OCI-LY1 (cell line): ENCODE measurements at regions not wholly inside any gene's neighbourhood (a gene's known extent, or its start where the extent isn't known, plus 50 kb on each side); places are given as distances from the start of the nearest gene placed in this dataset.

Source experiments
- H2AFZ ChIP-seq: fragments of 200-600 bp; sonication (generic), shearing (Covaris generic); 2 replicates; pipeline ENCODE4 v1.6.0; 2014; ENCODE audit warnings: antibody characterized with exemption, mild to moderate bottlenecking, low read length
- H3F3A ChIP-seq: fragments of 200-600 bp; sonication (generic), shearing (Covaris generic); 2 replicates; pipeline ENCODE4 v1.6.0; 2014; ENCODE audit warnings: mild to moderate bottlenecking, antibody characterized with exemption, low read length, moderate library complexity; ENCODE audit not compliant: insufficient read depth
- H3K27ac ChIP-seq: fragments of 200-600 bp; sonication (generic); 2 replicates; pipeline ENCODE4 v1.5.1; 2014; ENCODE audit warnings: low read length, mixed run types, mild to moderate bottlenecking, low read depth; ENCODE audit not compliant: poor library complexity, severe bottlenecking
- H3K27me3 ChIP-seq: fragments of 200-600 bp; sonication (generic); 2 replicates; pipeline ENCODE4 v1.6.0; 2014; ENCODE audit warnings: antibody characterized with exemption, mild to moderate bottlenecking, low read length, moderate library complexity; ENCODE audit not compliant: insufficient read depth
- H3K36me3 ChIP-seq: fragments of 200-600 bp; sonication (generic); 2 replicates; pipeline ENCODE4 v1.6.1; 2014; ENCODE audit warnings: mild to moderate bottlenecking, antibody characterized with exemption, low read length, moderate library complexity, mixed read lengths; ENCODE audit not compliant: insufficient read depth
- H3K4me1 ChIP-seq: fragments of 200-600 bp; sonication (generic); 2 replicates; pipeline ENCODE4 v1.5.1; 2014; ENCODE audit warnings: mild to moderate bottlenecking, low read length, moderate library complexity; ENCODE audit not compliant: insufficient read depth, severe bottlenecking
- H3K4me2 ChIP-seq: fragments of 200-600 bp; sonication (generic), shearing (Covaris generic); 2 replicates; pipeline ENCODE4 v1.6.1; 2014; ENCODE audit warnings: low read length
- H3K4me3 ChIP-seq: fragments of 200-600 bp; sonication (generic); 2 replicates; pipeline ENCODE4 v1.5.1; 2014; ENCODE audit warnings: low read length, low read depth, mild to moderate bottlenecking, mixed read lengths; ENCODE audit not compliant: poor library complexity, severe bottlenecking
- H3K79me2 ChIP-seq: fragments of 200-600 bp; shearing (Covaris generic); 2 replicates; pipeline ENCODE4 v1.6.1; 2016; ENCODE audit warnings: mixed run types, low read length, mixed read lengths; ENCODE audit not compliant: insufficient read depth
- H3K9ac ChIP-seq: fragments of 200-600 bp; sonication (generic), shearing (Covaris generic); 2 replicates; pipeline ENCODE4 v1.6.1; 2014; ENCODE audit warnings: mild to moderate bottlenecking, low read length, mixed read lengths
- H3K9me2 ChIP-seq: fragments of 200-600 bp; sonication (generic), shearing (Covaris generic); 2 replicates; pipeline ENCODE4 v1.6.1; 2014; ENCODE audit warnings: low read depth, mild to moderate bottlenecking, low read length, mixed read lengths
- H3K9me3 ChIP-seq: fragments of 200-600 bp; shearing (Covaris generic); 2 replicates; pipeline ENCODE4 v1.6.1; 2014; ENCODE audit warnings: low read length, mixed read lengths
- H4K20me1 ChIP-seq: fragments of 200-600 bp; sonication (generic), shearing (Covaris generic); 2 replicates; pipeline ENCODE4 v1.6.0; 2016; ENCODE audit warnings: mild to moderate bottlenecking, low read length; ENCODE audit not compliant: insufficient read depth
- EZH2 ChIP-seq: fragments of 200-600 bp; sonication (generic), shearing (Covaris generic); IDR thresholded peaks from 2 replicates; pipeline ENCODE4 v1.8.0; 2017; ENCODE audit warnings: borderline replicate concordance, mixed run types, mild to moderate bottlenecking, antibody characterized with exemption, low read length, moderate library complexity, mixed read lengths
- TF ChIP-seq, protein P1 (sequence below): fragments of 200-600 bp; sonication (generic), shearing (Covaris generic); IDR thresholded peaks from 2 replicates; pipeline ENCODE4 v1.5.1; 2017; ENCODE audit warnings: mild to moderate bottlenecking, antibody characterized with exemption, low read length, moderate library complexity, mixed read lengths

DNA sequence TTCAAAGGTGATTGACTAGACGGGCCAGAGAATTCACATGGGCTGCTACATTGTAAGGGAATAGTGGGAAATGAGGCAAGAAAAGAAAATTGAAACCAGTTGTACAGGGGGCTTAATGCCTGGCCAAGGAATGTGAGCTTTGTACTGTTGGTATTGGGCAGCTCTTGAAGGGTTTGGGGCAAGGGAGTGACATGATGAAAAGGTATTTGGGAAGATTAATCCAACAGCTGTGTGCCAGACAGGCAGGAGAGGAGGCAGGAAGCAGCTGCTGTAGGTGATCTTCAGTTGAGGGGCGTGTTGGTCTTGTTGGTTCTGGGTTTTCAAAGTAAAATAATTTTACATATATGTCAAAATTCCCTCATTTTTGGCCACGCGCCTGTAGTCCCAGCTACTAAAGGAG lies 384.5 kb upstream of the TENM3 start:
- Histone ChIP-seq H3K4me2 (no peak overlapping the region), H4K20me1 (no peaks in the 10 kb centered on the region), H3K27me3 (no peaks in the 10 kb centered on the region), H3K4me3 (no peak overlapping the region), H3K36me3 (no peaks in the 10 kb centered on the region), H2AFZ (no peak overlapping the region), H3K9me2 (no peaks in the 10 kb centered on the region), H3K79me2 (no peaks in the 10 kb centered on the region), H3K4me1 (no peaks in the 10 kb centered on the region), H3K9ac (no peak overlapping the region), H3K9me3 (no peaks in the 10 kb centered on the region), H3K27ac (no peak overlapping the region), H3F3A (no peaks in the 10 kb centered on the region)
- TF ChIP-seq EZH2 = no peak
- TF ChIP-seq, protein P1, sequence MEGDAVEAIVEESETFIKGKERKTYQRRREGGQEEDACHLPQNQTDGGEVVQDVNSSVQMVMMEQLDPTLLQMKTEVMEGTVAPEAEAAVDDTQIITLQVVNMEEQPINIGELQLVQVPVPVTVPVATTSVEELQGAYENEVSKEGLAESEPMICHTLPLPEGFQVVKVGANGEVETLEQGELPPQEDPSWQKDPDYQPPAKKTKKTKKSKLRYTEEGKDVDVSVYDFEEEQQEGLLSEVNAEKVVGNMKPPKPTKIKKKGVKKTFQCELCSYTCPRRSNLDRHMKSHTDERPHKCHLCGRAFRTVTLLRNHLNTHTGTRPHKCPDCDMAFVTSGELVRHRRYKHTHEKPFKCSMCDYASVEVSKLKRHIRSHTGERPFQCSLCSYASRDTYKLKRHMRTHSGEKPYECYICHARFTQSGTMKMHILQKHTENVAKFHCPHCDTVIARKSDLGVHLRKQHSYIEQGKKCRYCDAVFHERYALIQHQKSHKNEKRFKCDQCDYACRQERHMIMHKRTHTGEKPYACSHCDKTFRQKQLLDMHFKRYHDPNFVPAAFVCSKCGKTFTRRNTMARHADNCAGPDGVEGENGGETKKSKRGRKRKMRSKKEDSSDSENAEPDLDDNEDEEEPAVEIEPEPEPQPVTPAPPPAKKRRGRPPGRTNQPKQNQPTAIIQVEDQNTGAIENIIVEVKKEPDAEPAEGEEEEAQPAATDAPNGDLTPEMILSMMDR = no peak

DNA sequence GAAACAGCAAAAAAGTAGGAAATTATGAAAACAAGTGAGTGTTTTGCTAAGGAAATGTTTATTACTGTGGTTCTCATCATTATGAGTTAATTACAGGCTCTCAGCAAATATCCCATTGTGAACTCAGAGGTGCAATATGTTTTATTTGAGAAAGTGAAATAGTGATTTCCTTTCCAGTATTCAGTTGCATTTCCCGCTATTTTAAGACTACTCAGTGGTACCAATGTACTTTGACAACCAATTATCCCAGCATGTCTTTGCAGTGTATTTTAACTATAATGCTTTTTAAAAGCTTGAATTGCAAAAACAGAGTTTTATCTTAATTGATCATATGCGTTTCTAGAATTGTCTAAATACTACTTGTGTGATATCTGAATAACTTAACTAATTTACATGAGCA lies 383.8 kb upstream of the TENM3 start:
- Histone ChIP-seq H3K36me3 (no peaks in the 10 kb centered on the region), H2AFZ (no peak overlapping the region), H3K27me3 (no peaks in the 10 kb centered on the region), H3F3A (no peaks in the 10 kb centered on the region), H3K9me2 (no peaks in the 10 kb centered on the region), H4K20me1 (no peaks in the 10 kb centered on the region), H3K4me2 (no peak overlapping the region), H3K79me2 (no peaks in the 10 kb centered on the region), H3K9ac (no peak overlapping the region), H3K27ac (no peak overlapping the region), H3K4me1 (no peaks in the 10 kb centered on the region), H3K9me3 (no peaks in the 10 kb centered on the region), H3K4me3 (no peak overlapping the region)
- no peak for TF ChIP-seq EZH2
- TF ChIP-seq, protein P1 = no peak

DNA sequence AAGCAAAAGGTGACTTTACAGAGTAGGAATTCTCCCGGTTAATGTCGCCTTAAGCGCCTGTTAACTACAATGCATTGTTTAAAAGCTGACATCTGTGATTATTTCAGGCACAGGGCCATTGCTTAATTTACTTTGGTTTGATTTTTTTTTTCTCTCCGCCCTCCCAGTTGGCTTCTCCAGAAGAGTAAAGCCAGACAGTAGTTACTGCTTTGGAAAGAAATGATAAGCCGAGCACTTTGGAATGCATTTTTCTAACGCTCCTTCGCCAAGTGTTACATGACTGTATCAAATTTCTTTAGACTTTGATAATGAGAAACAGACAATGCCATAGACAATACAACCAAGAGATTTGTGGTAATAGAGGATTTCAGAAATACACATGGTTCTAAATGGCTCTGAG lies 383.0 kb upstream of the TENM3 start:
- TF ChIP-seq EZH2 = no peak
- TF ChIP-seq, protein P1 = no peak
- H3K9me2 ChIP-seq = no peaks in the 10 kb centered on the region
- no peaks in the 10 kb centered on the region for H3K36me3 ChIP-seq
- no peak overlapping the region for H3K4me3 ChIP-seq
- 0 out of 2 replicates have a peak, but pooled peaks cover 2% of the 10 kb centered on the region for H3K27me3 ChIP-seq
- H2AFZ ChIP-seq = no peak overlapping the region
- no peaks in the 10 kb centered on the region for H3F3A ChIP-seq
- no peaks in the 10 kb centered on the region for H3K9me3 ChIP-seq
- no peaks in the 10 kb centered on the region for H4K20me1 ChIP-seq
- H3K9ac ChIP-seq = no peak overlapping the region
- H3K27ac ChIP-seq = no peak overlapping the region
- H3K4me2 ChIP-seq = no peak overlapping the region
- H3K79me2 ChIP-seq = no peaks in the 10 kb centered on the region
- H3K4me1 ChIP-seq = no peaks in the 10 kb centered on the region
